PC-9 (cell line): ENCODE measurements at regions not wholly inside any gene's neighbourhood (a gene's known extent, or its start where the extent isn't known, plus 50 kb on each side); places are given as distances from the start of the nearest gene placed in this dataset.

ENCODE experiments used
- EZH2 ChIP-seq: fragments of 200-600 bp; sonication (generic); IDR thresholded peaks from 2 replicates; pipeline ENCODE4 v1.8.0; 2017; ENCODE audit warnings: antibody characterized with exemption, low read depth
- TF ChIP-seq, protein P1 (sequence below): fragments of 200-600 bp; sonication (generic); conservative IDR thresholded peaks from 2 replicates; pipeline ENCODE4 v1.6.1; 2017; ENCODE audit warnings: mixed run types, antibody characterized with exemption, mild to moderate bottlenecking, moderate library complexity

GRCh38 chr3:132237652-132238032 lies 79.6 kb upstream of the ACP3 start:
- TF ChIP-seq, protein P1, sequence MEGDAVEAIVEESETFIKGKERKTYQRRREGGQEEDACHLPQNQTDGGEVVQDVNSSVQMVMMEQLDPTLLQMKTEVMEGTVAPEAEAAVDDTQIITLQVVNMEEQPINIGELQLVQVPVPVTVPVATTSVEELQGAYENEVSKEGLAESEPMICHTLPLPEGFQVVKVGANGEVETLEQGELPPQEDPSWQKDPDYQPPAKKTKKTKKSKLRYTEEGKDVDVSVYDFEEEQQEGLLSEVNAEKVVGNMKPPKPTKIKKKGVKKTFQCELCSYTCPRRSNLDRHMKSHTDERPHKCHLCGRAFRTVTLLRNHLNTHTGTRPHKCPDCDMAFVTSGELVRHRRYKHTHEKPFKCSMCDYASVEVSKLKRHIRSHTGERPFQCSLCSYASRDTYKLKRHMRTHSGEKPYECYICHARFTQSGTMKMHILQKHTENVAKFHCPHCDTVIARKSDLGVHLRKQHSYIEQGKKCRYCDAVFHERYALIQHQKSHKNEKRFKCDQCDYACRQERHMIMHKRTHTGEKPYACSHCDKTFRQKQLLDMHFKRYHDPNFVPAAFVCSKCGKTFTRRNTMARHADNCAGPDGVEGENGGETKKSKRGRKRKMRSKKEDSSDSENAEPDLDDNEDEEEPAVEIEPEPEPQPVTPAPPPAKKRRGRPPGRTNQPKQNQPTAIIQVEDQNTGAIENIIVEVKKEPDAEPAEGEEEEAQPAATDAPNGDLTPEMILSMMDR, result no peak
- TF ChIP-seq EZH2, result no peak
